Mucosa of descending colon (tissue), 3 donors: ENCODE measurements at regions not wholly inside any gene's neighbourhood (a gene's known extent, or its start where the extent isn't known, plus 50 kb on each side); places are given as distances from the start of the nearest gene placed in this dataset.
A peak's percentile ranks its signal among the peaks of the same experiment; 100 is the strongest.
"Not testable (repeated sequence)": the region's sequence is repeated elsewhere in the genome, so short reads cannot be mapped to it uniquely, and the experiment has no call there.

Source experiments
- ATAC-seq: fragments of 200-7000 bp; cut with Tn5 transposase; one replicate; pipeline ENCODE4 v1.9.1; 2020; ENCODE audit warnings: mild to moderate bottlenecking, moderate library complexity
- DNase-seq, 3 donors: peaks; one replicate each; pipeline ENCODE4 v3.0.0-alpha.2; 2020
- H3K36me3 ChIP-seq: fragments of 200-600 bp; one replicate; pipeline ENCODE4 v1.8.0; 2021; ENCODE audit warnings: low read depth, mild to moderate bottlenecking
- H3K4me1 ChIP-seq: fragments of 200-600 bp; one replicate; pipeline ENCODE4 v1.8.0; 2021; ENCODE audit warnings: low read depth, mild to moderate bottlenecking
- H3K4me3 ChIP-seq: fragments of 200-600 bp; one replicate; pipeline ENCODE4 v1.8.0; 2021; ENCODE audit warnings: mild to moderate bottlenecking
- H3K9me3 ChIP-seq: fragments of 200-600 bp; one replicate; pipeline ENCODE4 v1.8.0; 2021; ENCODE audit warnings: mild to moderate bottlenecking
- intact Hi-C, 2 donors: fragments of 100-400 bp; cut with DNase I in 1 of 2; cut with micrococcal nuclease in 1 of 2; formaldehyde crosslinking; loops; one replicate each; pipeline versions ENCODE4 v1.11.0 to v1.11.1; 2022; cut with DNase I, micrococcal nuclease
- TF ChIP-seq, protein P1 (sequence below): fragments of 200-600 bp; IDR thresholded peaks from one replicate; pipeline ENCODE4 v1.8.0; 2022; ENCODE audit warnings: antibody characterized with exemption, mild to moderate bottlenecking
- donor health status: DM: no; HTN: no; CAD: no; lungs with moderate emphysema.
- donor health status: DM: no; HTN: no; CAD: no.
- donor health status: DM: no; HTN: yes; CAD: no.

DNA sequence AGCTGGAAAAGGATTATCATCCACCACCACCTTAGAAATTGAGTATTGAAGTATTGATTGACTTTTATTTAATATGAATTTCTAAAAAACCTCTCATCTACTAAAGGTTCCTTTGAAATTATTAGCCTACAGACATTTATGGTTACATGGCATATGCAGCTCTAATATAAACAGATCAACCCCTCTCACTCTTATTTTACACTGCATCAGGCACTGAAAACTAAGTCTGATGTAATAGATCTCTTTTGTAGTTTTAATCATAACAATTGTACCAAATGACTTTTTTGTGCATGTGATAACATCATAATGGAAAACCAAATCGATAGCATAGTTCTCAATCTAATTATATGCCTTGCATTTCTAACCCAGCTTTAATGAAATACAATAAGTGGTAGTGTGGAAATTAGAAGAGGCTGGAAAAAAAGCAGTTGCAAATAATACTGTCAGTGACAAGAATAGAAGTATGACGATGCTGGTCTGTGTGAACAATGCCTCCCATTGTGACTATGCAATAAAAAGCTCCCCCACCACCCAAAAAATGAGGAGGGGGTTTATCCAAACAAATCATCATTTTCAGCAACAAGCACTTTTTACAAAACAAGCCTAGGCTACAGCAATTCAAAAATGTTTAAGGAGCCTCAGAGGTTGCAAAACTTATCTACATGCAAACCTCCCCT lies 426.5 kb upstream of the NFIA start:
- no peak for DNase-seq
- Histone ChIP-seq H3K9me3 (no peaks in the 10 kb centered on the region), H3K36me3 (no peaks in the 10 kb centered on the region), H3K4me1 (no peaks in the 10 kb centered on the region), H3K4me3 (no peak overlapping the region)
- ATAC-seq: no peak
- intact Hi-C loops: no loop called here
- TF ChIP-seq, protein P1, sequence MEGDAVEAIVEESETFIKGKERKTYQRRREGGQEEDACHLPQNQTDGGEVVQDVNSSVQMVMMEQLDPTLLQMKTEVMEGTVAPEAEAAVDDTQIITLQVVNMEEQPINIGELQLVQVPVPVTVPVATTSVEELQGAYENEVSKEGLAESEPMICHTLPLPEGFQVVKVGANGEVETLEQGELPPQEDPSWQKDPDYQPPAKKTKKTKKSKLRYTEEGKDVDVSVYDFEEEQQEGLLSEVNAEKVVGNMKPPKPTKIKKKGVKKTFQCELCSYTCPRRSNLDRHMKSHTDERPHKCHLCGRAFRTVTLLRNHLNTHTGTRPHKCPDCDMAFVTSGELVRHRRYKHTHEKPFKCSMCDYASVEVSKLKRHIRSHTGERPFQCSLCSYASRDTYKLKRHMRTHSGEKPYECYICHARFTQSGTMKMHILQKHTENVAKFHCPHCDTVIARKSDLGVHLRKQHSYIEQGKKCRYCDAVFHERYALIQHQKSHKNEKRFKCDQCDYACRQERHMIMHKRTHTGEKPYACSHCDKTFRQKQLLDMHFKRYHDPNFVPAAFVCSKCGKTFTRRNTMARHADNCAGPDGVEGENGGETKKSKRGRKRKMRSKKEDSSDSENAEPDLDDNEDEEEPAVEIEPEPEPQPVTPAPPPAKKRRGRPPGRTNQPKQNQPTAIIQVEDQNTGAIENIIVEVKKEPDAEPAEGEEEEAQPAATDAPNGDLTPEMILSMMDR: no peak

DNA sequence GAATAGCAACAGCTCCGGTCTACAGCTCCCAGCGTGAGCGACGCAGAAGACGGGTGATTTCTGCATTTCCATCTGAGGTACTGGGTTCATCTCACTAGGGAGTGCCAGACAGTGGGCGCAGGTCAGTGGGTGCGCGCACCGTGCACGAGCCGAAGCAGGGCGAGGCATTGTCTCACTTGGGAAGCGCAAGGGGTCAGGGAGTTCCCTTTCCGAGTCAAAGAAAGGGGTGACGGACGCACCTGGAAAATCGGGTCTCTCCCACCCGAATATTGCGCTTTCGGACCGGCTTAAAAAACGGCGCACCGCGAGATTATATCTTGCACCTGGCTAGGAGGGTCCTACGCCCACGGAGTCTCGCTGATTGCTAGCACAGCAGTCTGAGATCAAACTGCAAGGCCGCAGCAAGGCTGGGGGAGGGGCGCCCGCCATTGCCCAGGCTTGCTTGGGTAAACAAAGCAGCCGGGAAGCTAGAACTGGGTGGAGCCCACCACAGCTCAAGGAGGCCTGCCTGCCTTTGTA lies 442.3 kb upstream of the NFIA start:
- ATAC-seq, H3K4me1 ChIP-seq, H3K9me3 ChIP-seq, intact Hi-C loops, H3K36me3 ChIP-seq, H3K4me3 ChIP-seq: not testable (repeated sequence)
- peak in 2 of 3 donors; percentile 17 to 33 for DNase-seq

DNA sequence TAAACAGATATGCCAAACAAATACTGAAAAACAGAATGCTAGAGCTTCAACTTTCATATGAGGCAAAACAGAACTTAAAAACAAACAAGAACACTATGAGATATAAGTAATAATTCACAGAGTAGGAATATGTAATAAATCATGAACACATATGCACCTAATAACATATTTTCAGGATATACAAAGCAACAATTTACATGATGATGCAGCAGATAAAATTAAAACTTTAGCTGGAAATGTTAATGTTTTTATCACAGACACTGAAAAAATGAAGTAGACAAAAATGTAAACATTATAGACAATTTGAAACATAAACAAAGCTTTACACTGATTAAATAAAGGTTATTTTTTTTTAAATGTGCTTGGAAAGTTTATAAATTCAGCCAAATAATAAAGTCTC lies 443.1 kb upstream of the NFIA start:
- no peak for DNase-seq
- Histone ChIP-seq H3K9me3 (no peaks in the 10 kb centered on the region), H3K36me3 (no peaks in the 10 kb centered on the region), H3K4me1 (no peaks in the 10 kb centered on the region), H3K4me3 (no peak overlapping the region)
- TF ChIP-seq, protein P1: no peak
- intact Hi-C loops: no loop called here
- ATAC-seq: no peak

DNA sequence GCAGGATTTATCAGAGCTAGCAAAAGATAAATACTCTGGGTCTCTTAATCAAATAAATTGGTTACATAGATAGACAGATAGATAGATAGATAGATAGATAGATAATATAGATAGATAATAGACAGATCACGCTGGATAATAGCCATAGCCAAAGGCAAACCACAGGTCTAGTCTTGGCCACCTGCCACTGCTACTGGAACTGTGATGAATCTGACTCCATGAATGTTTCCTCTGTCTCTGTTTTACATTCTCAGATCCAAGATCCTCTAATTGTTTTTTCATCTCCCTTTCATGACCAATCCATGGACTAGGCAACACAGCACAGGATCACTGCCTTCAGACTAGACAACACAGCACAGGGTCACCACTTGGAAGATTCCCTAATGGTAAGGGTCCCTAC lies 444.7 kb upstream of the NFIA start:
- intact Hi-C loops: no loop called here
- Histone ChIP-seq H3K4me1 (no peaks in the 10 kb centered on the region), H3K36me3 (no peaks in the 10 kb centered on the region), H3K4me3 (no peak overlapping the region), H3K9me3 (no peaks in the 10 kb centered on the region)
- TF ChIP-seq, protein P1: no peak
- no peak for ATAC-seq
- DNase-seq: no peak

DNA sequence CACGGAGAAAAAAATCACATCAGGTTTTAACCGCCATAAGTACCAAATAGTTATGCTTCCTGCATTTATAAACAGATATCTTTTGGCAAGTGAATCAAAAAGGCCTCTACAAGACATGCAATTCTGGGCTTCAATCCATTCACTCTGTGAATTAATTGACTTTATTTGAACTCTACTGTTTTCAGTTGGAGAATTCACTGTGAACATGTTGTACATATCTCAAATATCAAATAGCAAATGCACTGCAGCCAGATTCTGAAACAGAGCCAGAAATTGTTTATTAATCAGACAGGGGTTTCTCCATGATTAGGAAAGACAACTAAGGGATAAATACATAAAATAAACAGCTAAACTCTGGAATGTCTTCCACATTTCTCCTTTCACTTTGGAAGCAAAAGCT lies 445.4 kb upstream of the NFIA start:
- Histone ChIP-seq H3K9me3 (no peaks in the 10 kb centered on the region), H3K36me3 (no peaks in the 10 kb centered on the region), H3K4me1 (no peaks in the 10 kb centered on the region), H3K4me3 (no peak overlapping the region)
- intact Hi-C loops: no loop called here
- DNase-seq (no peak), ATAC-seq (no peak)
- TF ChIP-seq, protein P1: no peak

DNA sequence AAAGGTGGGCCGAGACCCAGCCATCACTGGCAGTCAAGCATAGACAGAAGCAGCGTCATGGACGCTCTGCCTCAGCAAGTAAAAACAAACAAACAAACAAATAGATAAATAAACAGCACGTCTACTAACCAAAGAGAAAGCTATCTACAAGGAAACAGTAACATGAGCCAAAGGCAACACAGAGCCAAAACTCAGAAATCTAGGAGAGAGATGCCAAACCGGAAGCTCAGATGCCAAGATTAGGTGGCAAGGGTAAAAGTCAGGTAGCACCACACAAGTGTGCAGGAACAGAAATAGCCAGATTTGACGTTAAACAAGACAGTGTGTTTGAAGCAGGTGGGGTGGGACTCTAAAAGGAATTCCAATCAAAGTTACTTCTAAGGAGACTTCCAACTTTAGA lies 448.3 kb upstream of the NFIA start:
- intact Hi-C loops: no loop called here
- ATAC-seq (no peak), DNase-seq (no peak)
- Histone ChIP-seq H3K4me1 (no peaks in the 10 kb centered on the region), H3K4me3 (no peak overlapping the region), H3K36me3 (no peaks in the 10 kb centered on the region), H3K9me3 (no peaks in the 10 kb centered on the region)
- TF ChIP-seq, protein P1: no peak
